Spleen (tissue), 11 donors: ENCODE measurements at regions not wholly inside any gene's neighbourhood (a gene's known extent, or its start where the extent isn't known, plus 50 kb on each side); places are given as distances from the start of the nearest gene placed in this dataset.

Experiments used
- DNase-seq: peaks from one replicate; pipeline ENCODE4 v3.0.0-alpha.2; 2020
- H3K27ac ChIP-seq, 8 donors: fragments of 200-600 bp; sonication (generic) in 7 of 8; 1 replicate in 4 of 8; 2 replicates in 4 of 8; pipeline versions ENCODE4 v1.5.0 to v1.8.0; 2016 to 2021; ENCODE audit warnings: inconsistent platforms in 4 of 8, mild to moderate bottlenecking in 4 of 8, moderate library complexity in 1 of 8
- H3K27me3 ChIP-seq, 7 donors: fragments of 200-600 bp; sonication (generic) in 6 of 7; replicated peaks in 1 of 7; 1 replicate in 4 of 7; 2 replicates in 3 of 7; pipeline versions ENCODE4 v1.5.0 to v1.8.0; 2016 to 2021; ENCODE audit warnings: inconsistent platforms in 3 of 7, mild to moderate bottlenecking in 1 of 7
- H3K36me3 ChIP-seq, 6 donors: fragments of 200-600 bp; sonication (generic) in 5 of 6; 1 replicate in 4 of 6; 2 replicates in 2 of 6; pipeline versions ENCODE4 v1.5.0 to v1.8.0; 2016 to 2021; ENCODE audit warnings: inconsistent platforms in 2 of 6
- H3K4me1 ChIP-seq, 6 donors: fragments of 200-600 bp; sonication (generic) in 5 of 6; 1 replicate in 3 of 6; 2 replicates in 3 of 6; pipeline versions ENCODE4 v1.5.0 to v1.8.0; 2016 to 2021; ENCODE audit warnings: inconsistent platforms in 3 of 6
- H3K4me3 ChIP-seq, 8 donors: fragments of 200-600 bp; sonication (generic) in 7 of 8; 1 replicate in 4 of 8; 2 replicates in 4 of 8; pipeline versions ENCODE4 v1.5.0 to v1.8.0; 2016 to 2021; ENCODE audit warnings: inconsistent platforms in 4 of 8, mild to moderate bottlenecking in 4 of 8, moderate library complexity in 2 of 8
- H3K9me3 ChIP-seq, 8 donors: fragments of 200-600 bp; sonication (generic) in 7 of 8; 1 replicate in 4 of 8; 2 replicates in 4 of 8; pipeline versions ENCODE4 v1.5.0 to v1.8.0; 2016 to 2021; ENCODE audit warnings: inconsistent platforms in 4 of 8
- CTCF ChIP-seq, 11 experiments: fragments of 200-600 bp in 7 of 11; fragments of 450-650 bp in 4 of 11; sonication (generic) in 4 of 11; IDR thresholded peaks in 8 of 11; conservative IDR thresholded peaks in 3 of 11; 1 replicate in 7 of 11; 2 replicates in 4 of 11; pipeline versions ENCODE4 v1.4.0 to v1.8.0; 2016 to 2021; ENCODE audit warnings: antibody characterized with exemption in 11 of 11, inconsistent platforms in 4 of 11, mild to moderate bottlenecking in 1 of 11
- POLR2A ChIP-seq, 3 donors: fragments of 450-650 bp; IDR thresholded peaks; one replicate each; pipeline ENCODE4 v1.5.1; 2017; ENCODE audit warnings: antibody characterized with exemption in 3 of 3, mild to moderate bottlenecking in 1 of 3
- POLR2AphosphoS5 ChIP-seq, 3 donors: sonication (generic); formaldehyde crosslinking; IDR thresholded peaks; one replicate each; pipeline ENCODE4 v1.5.1; 2017; ENCODE audit warnings: antibody characterized with exemption in 3 of 3
- WGBS, 5 donors: extraction: QIAGEN DNeasy Blood & Tissue Kit in 3 of 5; methylation state at CpG; one replicate each; pipeline versions ENCODE4 v1.1.5 to v1.1.7; 2013 to 2018; 5-methylcytosine and 5-hydroxymethylcytosine counted together
- intact Hi-C: fragments of 100-400 bp; cut with DNase I; formaldehyde crosslinking; loops from one replicate; pipeline ENCODE4 v1.15.0; 2023; ENCODE audit warnings: low total_unique reads
- donor health status: healthy with polysubstance abuse.
- donor health status: DM: no; HTN: no; CAD: no; lungs with moderate emphysema.
- donor health status: DM: no; HTN: no; CAD: no.
- donor health status: Bipolar disorder and iron deficiency.
- donor health status: healthy.
- donor health status: DM: no; HTN: no; CAD: no.
- donor health status: DM: yes; HTN: yes; CAD: no.

- Histone ChIP-seq H3K36me3 (no peaks in the 10 kb centered on the region), H3K27ac (no peak overlapping the region), H3K9me3 (no peaks in the 10 kb centered on the region), H3K27me3 (peaks cover 0 to 7% (median 0%) of the 10 kb centered on the region in 7 donors), H3K4me1 (no peaks in the 10 kb centered on the region), H3K4me3 (no peak overlapping the region)
- WGBS, 5 donors: 72 to 82% (median 78%) methylated on average over 7 of the region's 7 CpGs
- intact Hi-C loops: no loop called here
- DNase-seq: no peak
- TF ChIP-seq POLR2A (IDR thresholded peaks at IDR 0.05) (no peak), POLR2AphosphoS5 (IDR thresholded peaks at IDR 0.05) (no peak), CTCF (IDR thresholded peaks at IDR 0.05 in 8 of 11, conservative IDR thresholded peaks at IDR 0.05 in 3 of 11) (no peak)
Measured at GRCh38 chr11:112400476-112401014, 139.9 kb upstream of the PLET1 start.

- intact Hi-C loops: no loop called here
- H3K4me1 ChIP-seq: no peaks in the 10 kb centered on the region
- TF ChIP-seq POLR2A (IDR thresholded peaks at IDR 0.05): no peak
- no peak for TF ChIP-seq POLR2AphosphoS5 (IDR thresholded peaks at IDR 0.05)
- TF ChIP-seq CTCF (IDR thresholded peaks at IDR 0.05 in 8 of 11, conservative IDR thresholded peaks at IDR 0.05 in 3 of 11): no peak
- H3K9me3 ChIP-seq: no peaks in the 10 kb centered on the region
- H3K27me3 ChIP-seq: peaks cover 0 to 7% (median 0%) of the 10 kb centered on the region in 7 donors
- DNase-seq: no peak
- H3K36me3 ChIP-seq: no peaks in the 10 kb centered on the region
- H3K27ac ChIP-seq: no peak overlapping the region
- 75 to 86% (median 81%) methylated on average over 7 of the region's 7 CpGs for WGBS, 5 donors
- H3K4me3 ChIP-seq: no peak overlapping the region
Measured at GRCh38 chr11:112401036-112401769, 140.5 kb upstream of the PLET1 start.

- intact Hi-C loops: no loop called here
- H3K36me3 ChIP-seq: no peaks in the 10 kb centered on the region
- no peak overlapping the region for H3K27ac ChIP-seq
- TF ChIP-seq CTCF (IDR thresholded peaks at IDR 0.05 in 8 of 11, conservative IDR thresholded peaks at IDR 0.05 in 3 of 11): no peak
- TF ChIP-seq POLR2AphosphoS5 (IDR thresholded peaks at IDR 0.05): no peak
- TF ChIP-seq POLR2A (IDR thresholded peaks at IDR 0.05): no peak
- no peak overlapping the region for H3K4me3 ChIP-seq
- no peaks in the 10 kb centered on the region for H3K9me3 ChIP-seq
- no peaks in the 10 kb centered on the region for H3K4me1 ChIP-seq
- DNase-seq: no peak
- WGBS, 5 donors: 83 to 95% (median 89%) methylated on average over 5 of the region's 5 CpGs
- H3K27me3 ChIP-seq: peaks cover 0 to 18% (median 0%) of the 10 kb centered on the region in 7 donors
Measured at GRCh38 chr11:112403432-112403831, 142.8 kb upstream of the PLET1 start.

- no peaks in the 10 kb centered on the region for H3K4me1 ChIP-seq
- TF ChIP-seq POLR2AphosphoS5 (IDR thresholded peaks at IDR 0.05): no peak
- no peak for TF ChIP-seq POLR2A (IDR thresholded peaks at IDR 0.05)
- no peak for TF ChIP-seq CTCF (IDR thresholded peaks at IDR 0.05 in 8 of 11, conservative IDR thresholded peaks at IDR 0.05 in 3 of 11)
- no peaks in the 10 kb centered on the region for H3K9me3 ChIP-seq
- WGBS, 5 donors: 44 to 80% (median 55%) methylated on average over 1 of the region's 1 CpG
- H3K27ac ChIP-seq: no peak overlapping the region
- DNase-seq: no peak
- H3K4me3 ChIP-seq: no peak overlapping the region
- intact Hi-C loops: no loop called here
- H3K27me3 ChIP-seq: peaks cover 0 to 18% (median 0%) of the 10 kb centered on the region in 7 donors
- no peaks in the 10 kb centered on the region for H3K36me3 ChIP-seq
Measured at GRCh38 chr11:112404112-112404511, 143.5 kb upstream of the PLET1 start.
